PC-9 (cell line): ENCODE measurements at regions not wholly inside any gene's neighbourhood (a gene's known extent, or its start where the extent isn't known, plus 50 kb on each side); places are given as distances from the start of the nearest gene placed in this dataset.

ENCODE experiments used
- BruUV-seq: library from RNA; stranded (reverse); fragments of 400-500 nt; replicated peaks from 2 replicates; lab custom pipeline; 2021; lab: Mats Ljungman, UMichigan
- CTCF ChIA-PET: fragments of 300-600 bp; sonication (Branson Sonifier 250); formaldehyde crosslinking; loops from one replicate; lab custom pipeline; 2022; ENCODE audit warnings: antibody characterized with exemption; lab: Charles Lee
- POLR2A ChIA-PET: fragments of 300-600 bp; sonication (Branson Sonifier 250); formaldehyde crosslinking; loops from one replicate; lab custom pipeline; 2022; ENCODE audit warnings: antibody characterized with exemption; ENCODE audit not compliant: unreplicated experiment; lab: Charles Lee
- DNase-seq, 2 experiments: peaks; one replicate each; pipeline versions ENCODE4 v3.0.0 to v3.0.0-alpha.2; 2015 to 2022; ENCODE audit warnings: mixed read lengths in 1 of 2
- H2AFZ ChIP-seq: fragments of 200-600 bp; sonication (generic); 2 replicates; pipeline ENCODE4 v1.8.1; 2017; ENCODE audit warnings: antibody characterized with exemption
- H3F3A ChIP-seq: fragments of 200-600 bp; sonication (generic); 2 replicates; pipeline ENCODE4 v1.8.1; 2017; ENCODE audit warnings: antibody characterized with exemption, mild to moderate bottlenecking, low read depth; ENCODE audit not compliant: insufficient read depth
- H3K27ac ChIP-seq: fragments of 200-600 bp; sonication (generic); 2 replicates; pipeline ENCODE4 v1.6.1; 2016; ENCODE audit warnings: mixed run types
- H3K27me3 ChIP-seq: fragments of 200-600 bp; sonication (generic); 2 replicates; pipeline ENCODE4 v1.6.1; 2016; ENCODE audit warnings: low read depth, mixed run types; ENCODE audit not compliant: insufficient read depth
- H3K36me3 ChIP-seq: fragments of 200-600 bp; sonication (generic); 2 replicates; pipeline ENCODE4 v1.6.1; 2016; ENCODE audit warnings: low read depth, mixed run types
- H3K4me1 ChIP-seq: fragments of 200-600 bp; sonication (generic); replicated peaks from 2 replicates; pipeline ENCODE4 v1.6.1; 2016; ENCODE audit warnings: mixed run types; ENCODE audit not compliant: insufficient read depth
- H3K4me2 ChIP-seq: fragments of 200-600 bp; sonication (generic); 2 replicates; pipeline ENCODE4 v1.6.1; 2017; ENCODE audit warnings: mixed run types
- H3K4me3 ChIP-seq: fragments of 200-600 bp; sonication (generic); 2 replicates; pipeline ENCODE4 v1.6.1; 2016; ENCODE audit warnings: mixed run types
- H3K79me2 ChIP-seq: fragments of 200-600 bp; sonication (generic); 2 replicates; pipeline ENCODE4 v1.6.1; 2017; ENCODE audit warnings: low read depth, mixed run types
- H3K9me2 ChIP-seq: fragments of 200-600 bp; sonication (generic); 2 replicates; pipeline ENCODE4 v1.8.1; 2017; ENCODE audit warnings: mild to moderate bottlenecking; ENCODE audit not compliant: insufficient read depth
- H3K9me3 ChIP-seq: fragments of 200-600 bp; sonication (generic); 2 replicates; pipeline ENCODE4 v1.8.1; 2016; ENCODE audit warnings: low read depth; ENCODE audit not compliant: insufficient read depth
- H4K20me1 ChIP-seq: fragments of 200-600 bp; sonication (generic); 2 replicates; pipeline ENCODE4 v1.8.1; 2017; ENCODE audit not compliant: insufficient read depth
- CTCF ChIP-seq: fragments of 200-600 bp; sonication (generic); conservative IDR thresholded peaks from 2 replicates; pipeline ENCODE4 v1.6.1; 2017; ENCODE audit warnings: mixed run types, antibody characterized with exemption, mild to moderate bottlenecking, moderate library complexity
- EZH2 ChIP-seq: fragments of 200-600 bp; sonication (generic); IDR thresholded peaks from 2 replicates; pipeline ENCODE4 v1.8.0; 2017; ENCODE audit warnings: antibody characterized with exemption, low read depth
- intact Hi-C: fragments of 100-400 bp; cut with micrococcal nuclease; formaldehyde crosslinking; loops from one replicate; pipeline ENCODE4 v1.10.0; 2022; ENCODE audit not compliant: unreplicated experiment

GRCh38 chr5:136894070-136894469, 528.7 kb upstream of the TRPC7 start:
- ChIA-PET POLR2A (no interaction called here), CTCF (no interaction called here)
- no peak overlapping the region for H3K27ac ChIP-seq
- intact Hi-C loops = no loop called here
- TF ChIP-seq CTCF (no peak), EZH2 (no peak)
- no peaks in the 10 kb centered on the region for H4K20me1 ChIP-seq
- H3K4me3 ChIP-seq = no peak overlapping the region
- H3K9me2 ChIP-seq = no peaks in the 10 kb centered on the region
- H3K9me3 ChIP-seq = no peaks in the 10 kb centered on the region
- BruUV-seq = no TSS peak
- H2AFZ ChIP-seq = no peak overlapping the region
- H3K79me2 ChIP-seq = no peaks in the 10 kb centered on the region
- H3F3A ChIP-seq = no peaks in the 10 kb centered on the region
- H3K36me3 ChIP-seq = no peaks in the 10 kb centered on the region
- H3K27me3 ChIP-seq = no peaks in the 10 kb centered on the region
- no peaks in the 10 kb centered on the region for H3K4me1 ChIP-seq
- no peak overlapping the region for H3K4me2 ChIP-seq
- no peak for DNase-seq

- Histone ChIP-seq H2AFZ (no peak overlapping the region), H3K27ac (no peak overlapping the region), H4K20me1 (no peaks in the 10 kb centered on the region), H3K9me2 (no peaks in the 10 kb centered on the region), H3K27me3 (no peaks in the 10 kb centered on the region), H3K4me1 (no peaks in the 10 kb centered on the region), H3K36me3 (no peaks in the 10 kb centered on the region), H3K4me2 (no peak overlapping the region), H3K4me3 (no peak overlapping the region), H3F3A (no peaks in the 10 kb centered on the region), H3K79me2 (no peaks in the 10 kb centered on the region), H3K9me3 (no peaks in the 10 kb centered on the region)
- DNase-seq = no peak
- intact Hi-C loops = no loop called here
- no peak for TF ChIP-seq CTCF
- no peak for TF ChIP-seq EZH2
- ChIA-PET CTCF (no interaction called here), POLR2A (no interaction called here)
- no TSS peak for BruUV-seq
Observed at GRCh38 chr5:136892000-136892399, 526.7 kb upstream of the TRPC7 start.

- no peak for DNase-seq
- H3K36me3 ChIP-seq = no peaks in the 10 kb centered on the region
- H3K4me1 ChIP-seq = no peaks in the 10 kb centered on the region
- intact Hi-C loops = no loop called here
- no peaks in the 10 kb centered on the region for H3F3A ChIP-seq
- no TSS peak for BruUV-seq
- H2AFZ ChIP-seq = no peak overlapping the region
- no peak overlapping the region for H3K4me2 ChIP-seq
- no peak overlapping the region for H3K27ac ChIP-seq
- no peak overlapping the region for H3K4me3 ChIP-seq
- no peaks in the 10 kb centered on the region for H3K9me3 ChIP-seq
- CTCF ChIA-PET = no interaction called here
- TF ChIP-seq EZH2 = no peak
- no peak for TF ChIP-seq CTCF
- no peaks in the 10 kb centered on the region for H3K9me2 ChIP-seq
- POLR2A ChIA-PET = no interaction called here
- no peaks in the 10 kb centered on the region for H4K20me1 ChIP-seq
- H3K79me2 ChIP-seq = no peaks in the 10 kb centered on the region
- H3K27me3 ChIP-seq = no peaks in the 10 kb centered on the region
Observed at GRCh38 chr5:136891175-136891972, 526.0 kb upstream of the TRPC7 start.
